ENCODE measurements at regions not wholly inside any gene's neighbourhood (a gene's known extent, or its start where the extent isn't known, plus 50 kb on each side); places are given as distances from the start of the nearest gene placed in this dataset.

- DNase-seq (no peak), ATAC-seq (peak; percentile 44)
- Mint-ChIP-seq H3K27ac (no peak overlapping the region), H3K4me1 (no peaks in the 10 kb centered on the region), H3K27me3 (peaks cover 26% of the 10 kb centered on the region), H3K9me3 (no peaks in the 10 kb centered on the region), H3K4me3 (no peak overlapping the region)
These were observed 801.7 kb downstream of the BRD1 start for GRCh38 chr22:49025791-49026493.

GRCh38 chr22:49024775-49025440 is 802.8 kb downstream of the BRD1 start:
- Mint-ChIP-seq H3K9me3 (no peaks in the 10 kb centered on the region), H3K4me1 (no peaks in the 10 kb centered on the region), H3K27ac (peak overlapping the region in 1 of 2 donors; percentile 34), H3K4me3 (no peak overlapping the region), H3K27me3 (peaks cover 25% of the 10 kb centered on the region)
- ATAC-seq: no peak
- no peak for DNase-seq

GRCh38 chr22:49023879-49024774 is 803.5 kb downstream of the BRD1 start:
- ATAC-seq (no peak), DNase-seq (no peak)
- no peaks in the 10 kb centered on the region for H3K9me3 Mint-ChIP-seq
- H3K4me1 Mint-ChIP-seq: no peaks in the 10 kb centered on the region
- no peak overlapping the region for H3K27ac Mint-ChIP-seq
- no peak overlapping the region for H3K4me3 Mint-ChIP-seq
- H3K27me3 Mint-ChIP-seq: peaks cover 25% of the 10 kb centered on the region

GRCh38 chr22:49023161-49023878 is 804.4 kb downstream of the BRD1 start:
- peaks cover 25% of the 10 kb centered on the region for H3K27me3 Mint-ChIP-seq
- H3K27ac Mint-ChIP-seq: no peak overlapping the region
- no peaks in the 10 kb centered on the region for H3K9me3 Mint-ChIP-seq
- H3K4me1 Mint-ChIP-seq: no peaks in the 10 kb centered on the region
- no peak overlapping the region for H3K4me3 Mint-ChIP-seq
- ATAC-seq: no peak
- DNase-seq: no peak

GRCh38 chr22:49022816-49023160 is 804.9 kb downstream of the BRD1 start:
- ATAC-seq (no peak), DNase-seq (no peak)
- Mint-ChIP-seq H3K4me1 (no peaks in the 10 kb centered on the region), H3K27ac (no peak overlapping the region), H3K9me3 (no peaks in the 10 kb centered on the region), H3K4me3 (no peak overlapping the region), H3K27me3 (peaks cover 23% of the 10 kb centered on the region)

GRCh38 chr22:49021926-49022815 is 805.5 kb downstream of the BRD1 start:
- DNase-seq: no peak
- H3K27ac Mint-ChIP-seq: no peak overlapping the region
- no peak for ATAC-seq
- no peak overlapping the region for H3K4me3 Mint-ChIP-seq
- no peaks in the 10 kb centered on the region for H3K4me1 Mint-ChIP-seq
- no peaks in the 10 kb centered on the region for H3K9me3 Mint-ChIP-seq
- H3K27me3 Mint-ChIP-seq: peaks cover 17% of the 10 kb centered on the region

GRCh38 chr22:49021131-49021925 is 806.3 kb downstream of the BRD1 start:
- ATAC-seq: no peak
- no peaks in the 10 kb centered on the region for H3K9me3 Mint-ChIP-seq
- no peak overlapping the region for H3K27ac Mint-ChIP-seq
- DNase-seq: no peak
- H3K27me3 Mint-ChIP-seq: peaks cover 15% of the 10 kb centered on the region
- no peak overlapping the region for H3K4me3 Mint-ChIP-seq
- no peaks in the 10 kb centered on the region for H3K4me1 Mint-ChIP-seq

- H3K27me3 Mint-ChIP-seq: peaks cover 15% of the 10 kb centered on the region
- no peak overlapping the region for H3K27ac Mint-ChIP-seq
- H3K9me3 Mint-ChIP-seq: no peaks in the 10 kb centered on the region
- no peak for ATAC-seq
- no peak overlapping the region for H3K4me3 Mint-ChIP-seq
- no peaks in the 10 kb centered on the region for H3K4me1 Mint-ChIP-seq
- DNase-seq: no peak
These were observed 807.6 kb downstream of the BRD1 start for GRCh38 chr22:49019737-49020713.

GRCh38 chr22:49018601-49019000 is 809.1 kb downstream of the BRD1 start:
- Mint-ChIP-seq H3K9me3 (no peaks in the 10 kb centered on the region), H3K4me1 (no peaks in the 10 kb centered on the region), H3K27ac (no peak overlapping the region), H3K4me3 (no peak overlapping the region), H3K27me3 (peaks cover 15% of the 10 kb centered on the region)
- DNase-seq (no peak), ATAC-seq (no peak)

- H3K9me3 Mint-ChIP-seq: no peaks in the 10 kb centered on the region
- DNase-seq: no peak
- H3K4me1 Mint-ChIP-seq: no peaks in the 10 kb centered on the region
- H3K27ac Mint-ChIP-seq: no peak overlapping the region
- peaks cover 7% of the 10 kb centered on the region for H3K27me3 Mint-ChIP-seq
- no peak overlapping the region for H3K4me3 Mint-ChIP-seq
- no peak for ATAC-seq
These were observed 810.0 kb downstream of the BRD1 start for GRCh38 chr22:49017482-49018329.

- no peaks in the 10 kb centered on the region for H3K4me1 Mint-ChIP-seq
- H3K27ac Mint-ChIP-seq: no peak overlapping the region
- H3K27me3 Mint-ChIP-seq: no peaks in the 10 kb centered on the region
- DNase-seq (no peak), ATAC-seq (no peak)
- no peaks in the 10 kb centered on the region for H3K9me3 Mint-ChIP-seq
- no peak overlapping the region for H3K4me3 Mint-ChIP-seq
These were observed 810.7 kb downstream of the BRD1 start for GRCh38 chr22:49016909-49017481.

All from stimulated activated naive CD8-positive, alpha-beta T cell treated with anti-CD3 and anti-CD28 coated beads, Interleukin-15, amount 100 ng/mL, for 72 hours (primary cell).